Skeletal muscle satellite cell (primary cell): ENCODE measurements at regions not wholly inside any gene's neighbourhood (a gene's known extent, or its start where the extent isn't known, plus 50 kb on each side); places are given as distances from the start of the nearest gene placed in this dataset.

Experiments
- H3K27me3 ChIP-seq: 2 replicates; pipeline ENCODE4 v1.7.0; 2013; ENCODE audit warnings: low read length; ENCODE audit not compliant: control insufficient read depth, insufficient read depth
- H3K36me3 ChIP-seq: 2 replicates; pipeline ENCODE4 v1.7.0; 2013; ENCODE audit warnings: mild to moderate bottlenecking, control low read depth, low read length; ENCODE audit not compliant: insufficient read depth
- H3K4me1 ChIP-seq: 2 replicates; pipeline ENCODE4 v1.7.0; 2013; ENCODE audit warnings: low read length; ENCODE audit not compliant: control insufficient read depth, insufficient read depth
- H3K4me2 ChIP-seq: 2 replicates; pipeline ENCODE4 v1.7.0; 2013; ENCODE audit warnings: mild to moderate bottlenecking, low read length
- H3K4me3 ChIP-seq: 2 replicates; pipeline ENCODE4 v1.7.0; 2013; ENCODE audit warnings: low read length
- H3K9ac ChIP-seq: 2 replicates; pipeline ENCODE4 v1.7.0; 2013; ENCODE audit warnings: mild to moderate bottlenecking, low read depth, low read length, moderate library complexity
- H3K9me3 ChIP-seq: replicated peaks from 2 replicates; pipeline ENCODE4 v1.7.0; 2013; ENCODE audit warnings: mild to moderate bottlenecking, control low read depth, low read length

DNA sequence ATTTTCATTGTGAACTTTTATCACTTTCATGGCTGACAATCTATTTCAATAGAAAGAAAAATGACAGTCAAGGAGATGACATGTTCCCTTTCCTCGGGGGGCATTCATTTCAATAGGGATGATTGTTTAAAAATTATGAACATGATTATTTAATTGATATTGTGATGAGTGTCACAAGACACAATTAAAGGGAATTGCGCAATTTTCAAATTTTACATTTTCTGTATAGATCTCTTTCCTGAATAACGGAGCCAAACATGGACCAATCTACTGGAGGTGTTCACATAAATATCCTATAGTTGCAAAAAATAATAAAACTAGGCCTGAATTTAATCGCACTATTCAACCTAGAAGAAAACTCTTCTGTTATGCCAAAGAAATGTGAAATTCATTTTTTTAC is 1274.6 kb downstream of the SLITRK5 start:
- no peaks in the 10 kb centered on the region for H3K4me1 ChIP-seq
- H3K36me3 ChIP-seq, result no peaks in the 10 kb centered on the region
- no peaks in the 10 kb centered on the region for H3K9me3 ChIP-seq
- no peak overlapping the region for H3K4me3 ChIP-seq
- no peak overlapping the region for H3K9ac ChIP-seq
- H3K27me3 ChIP-seq, result no peaks in the 10 kb centered on the region
- H3K4me2 ChIP-seq, result no peak overlapping the region

DNA sequence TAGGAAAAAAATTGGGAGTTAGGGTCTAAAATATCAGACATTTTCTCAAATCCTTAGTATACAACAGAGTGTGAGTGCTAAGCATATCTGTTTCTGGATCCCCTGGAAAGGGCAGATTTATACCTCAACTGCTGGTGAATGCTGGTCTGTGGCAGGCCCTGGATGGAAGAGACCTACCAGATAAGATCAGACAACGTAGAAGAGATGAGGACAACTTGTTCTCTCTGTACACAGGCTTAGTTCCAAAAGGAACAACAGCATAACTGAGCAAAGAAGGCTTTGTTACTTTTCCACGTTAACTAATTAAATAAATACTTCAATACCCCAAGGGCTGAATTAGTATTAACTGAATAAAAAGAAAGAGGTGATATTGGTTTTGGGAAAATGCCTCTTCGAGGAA is 1277.3 kb downstream of the SLITRK5 start:
- Histone ChIP-seq H3K9ac (no peak overlapping the region), H3K4me3 (no peak overlapping the region), H3K9me3 (no peaks in the 10 kb centered on the region), H3K27me3 (no peaks in the 10 kb centered on the region), H3K4me1 (no peaks in the 10 kb centered on the region), H3K4me2 (no peak overlapping the region), H3K36me3 (no peaks in the 10 kb centered on the region)

DNA sequence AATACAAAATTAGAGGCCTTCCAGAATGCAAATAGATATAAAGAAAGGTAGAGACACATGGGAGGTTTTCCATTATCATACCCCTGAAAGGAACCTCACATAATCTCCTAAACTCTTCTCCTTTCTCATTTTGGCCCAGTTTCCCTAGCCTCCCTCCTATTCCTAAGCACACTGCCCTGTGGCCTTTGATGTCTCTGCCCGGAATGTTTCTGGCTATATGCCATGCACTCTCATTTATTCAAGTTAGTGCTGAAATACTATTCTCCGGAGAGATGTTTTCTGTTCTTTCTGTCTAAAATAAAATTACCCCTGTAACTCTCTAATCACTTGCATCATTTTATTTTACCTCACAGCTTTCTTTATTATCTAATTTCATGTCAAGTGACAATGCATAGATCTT is 1287.7 kb downstream of the SLITRK5 start:
- Histone ChIP-seq H3K4me2 (no peak overlapping the region), H3K9me3 (no peaks in the 10 kb centered on the region), H3K27me3 (no peaks in the 10 kb centered on the region), H3K36me3 (no peaks in the 10 kb centered on the region), H3K4me1 (no peaks in the 10 kb centered on the region), H3K4me3 (no peak overlapping the region), H3K9ac (no peak overlapping the region)

DNA sequence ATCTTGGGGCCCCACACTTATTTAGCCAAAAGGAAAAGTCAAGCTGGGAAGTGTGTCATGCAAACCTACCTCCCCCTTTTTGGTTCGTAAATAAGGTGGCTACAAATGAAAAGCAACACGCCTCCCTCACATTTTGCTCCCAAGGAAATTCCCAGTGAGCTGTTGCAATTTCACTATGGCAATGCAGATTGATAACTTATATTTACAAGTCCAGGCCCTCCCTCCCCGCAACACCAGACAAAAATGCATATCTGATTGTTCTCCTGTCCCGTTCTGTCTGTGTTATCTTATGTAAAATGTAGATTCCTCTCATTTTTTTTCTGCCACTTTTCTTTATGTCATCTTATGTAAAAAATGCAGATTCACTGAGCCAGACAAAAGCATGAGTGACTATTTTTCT is 1305.3 kb downstream of the SLITRK5 start:
- Histone ChIP-seq H3K36me3 (no peaks in the 10 kb centered on the region), H3K4me1 (no peaks in the 10 kb centered on the region), H3K27me3 (no peaks in the 10 kb centered on the region), H3K4me2 (no peak overlapping the region), H3K9ac (no peak overlapping the region), H3K9me3 (no peaks in the 10 kb centered on the region), H3K4me3 (no peak overlapping the region)

DNA sequence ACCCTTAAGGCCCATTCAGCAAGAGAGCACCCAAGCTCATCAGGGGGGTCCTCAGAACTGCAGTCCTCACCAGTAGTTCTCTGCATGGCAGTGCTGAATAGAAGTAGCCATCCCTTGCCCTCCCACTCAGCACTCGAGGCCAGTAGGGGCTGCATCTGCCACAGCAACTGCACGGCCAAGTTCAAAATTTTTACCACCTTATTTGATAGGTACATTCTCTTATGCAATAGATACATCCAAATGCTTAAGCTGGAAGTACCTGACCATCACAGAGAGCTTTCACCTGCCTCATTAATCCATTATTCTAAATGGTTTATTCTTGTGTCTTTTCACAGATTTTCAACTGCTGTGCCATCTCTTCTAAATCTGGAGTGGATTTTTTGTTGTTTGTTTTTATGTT is 1307.4 kb downstream of the SLITRK5 start:
- Histone ChIP-seq H3K4me2 (no peak overlapping the region), H3K36me3 (no peaks in the 10 kb centered on the region), H3K9ac (no peak overlapping the region), H3K27me3 (no peaks in the 10 kb centered on the region), H3K4me1 (no peaks in the 10 kb centered on the region), H3K9me3 (no peaks in the 10 kb centered on the region), H3K4me3 (no peak overlapping the region)

DNA sequence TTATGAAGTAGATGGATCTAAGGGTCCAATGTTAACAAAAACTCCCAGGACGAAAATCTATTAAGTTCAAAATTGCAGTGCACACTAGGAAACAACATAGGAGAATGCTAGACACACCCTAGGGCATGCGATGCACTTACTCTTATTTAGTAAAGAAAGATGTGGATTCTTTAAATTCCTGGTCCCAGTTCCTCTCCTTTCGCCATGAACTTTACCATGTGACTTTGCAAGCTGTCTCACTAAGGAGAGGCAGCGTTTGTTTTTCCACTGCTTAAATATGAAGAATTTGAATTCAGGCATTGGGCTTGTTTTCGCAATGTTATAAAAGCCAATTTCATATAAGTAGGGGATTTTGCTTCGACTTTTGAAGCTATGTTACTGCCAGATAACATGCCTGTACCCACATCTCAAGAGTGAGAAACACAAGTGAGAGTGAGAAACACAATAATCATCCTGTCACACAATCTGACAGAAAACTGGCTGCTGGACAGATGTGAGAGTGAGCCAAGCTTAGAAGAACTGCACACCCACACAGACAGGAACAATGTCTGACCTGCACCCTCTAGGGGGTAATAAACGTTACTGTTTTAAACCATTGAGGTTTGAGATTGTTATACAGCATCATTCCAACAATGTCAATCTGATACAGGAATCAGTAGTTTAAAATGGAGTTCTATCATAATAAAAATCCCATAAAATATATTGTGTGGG is 1308.4 kb downstream of the SLITRK5 start:
- H3K4me2 ChIP-seq, result no peak overlapping the region
- H3K4me3 ChIP-seq, result no peak overlapping the region
- no peak overlapping the region for H3K9ac ChIP-seq
- no peaks in the 10 kb centered on the region for H3K27me3 ChIP-seq
- H3K36me3 ChIP-seq, result no peaks in the 10 kb centered on the region
- H3K9me3 ChIP-seq, result no peaks in the 10 kb centered on the region
- H3K4me1 ChIP-seq, result no peaks in the 10 kb centered on the region

DNA sequence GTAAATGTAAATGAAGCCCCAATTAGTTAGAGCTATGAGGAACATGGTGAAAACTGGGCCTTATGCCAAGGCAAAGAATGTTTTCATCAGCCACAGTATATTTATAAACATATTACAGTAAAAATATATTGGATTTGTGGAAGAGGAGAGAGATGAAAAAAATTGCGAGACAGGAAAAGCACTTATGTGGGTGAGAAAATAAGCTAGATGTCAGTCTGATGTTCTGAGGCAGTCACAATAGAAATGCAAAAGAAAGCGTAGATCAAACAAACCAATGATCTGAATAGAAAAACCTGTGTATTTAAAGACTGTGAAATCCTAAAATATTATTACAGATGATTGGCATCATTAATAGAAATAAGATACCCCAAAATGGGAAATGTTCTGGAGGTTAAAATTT is 1332.5 kb downstream of the SLITRK5 start:
- H3K4me3 ChIP-seq, result no peak overlapping the region
- H3K9ac ChIP-seq, result no peak overlapping the region
- H3K27me3 ChIP-seq, result no peaks in the 10 kb centered on the region
- H3K4me2 ChIP-seq, result no peak overlapping the region
- H3K36me3 ChIP-seq, result no peaks in the 10 kb centered on the region
- no peaks in the 10 kb centered on the region for H3K9me3 ChIP-seq
- H3K4me1 ChIP-seq, result no peaks in the 10 kb centered on the region

DNA sequence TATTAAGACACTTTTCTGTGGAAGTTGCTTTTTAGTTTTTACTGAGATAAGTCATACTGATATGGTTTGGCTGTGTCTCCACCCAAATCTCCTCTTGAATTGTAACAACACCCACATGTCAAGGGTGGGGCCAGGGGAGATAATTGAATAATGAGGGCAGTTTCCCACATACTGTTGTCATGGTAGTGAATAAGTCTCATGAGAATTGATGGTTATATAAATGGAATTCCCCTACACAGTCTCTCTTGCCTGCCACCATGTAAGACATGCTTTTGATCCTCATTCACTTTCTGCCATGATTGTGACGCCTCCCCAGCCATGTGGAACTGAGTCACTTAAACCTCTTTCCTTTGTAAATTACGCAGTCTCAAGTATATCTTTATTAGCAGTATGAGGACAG is 1340.4 kb downstream of the SLITRK5 start:
- H3K36me3 ChIP-seq, result no peaks in the 10 kb centered on the region
- no peaks in the 10 kb centered on the region for H3K9me3 ChIP-seq
- no peak overlapping the region for H3K4me2 ChIP-seq
- no peak overlapping the region for H3K4me3 ChIP-seq
- H3K9ac ChIP-seq, result no peak overlapping the region
- no peaks in the 10 kb centered on the region for H3K27me3 ChIP-seq
- H3K4me1 ChIP-seq, result no peaks in the 10 kb centered on the region

DNA sequence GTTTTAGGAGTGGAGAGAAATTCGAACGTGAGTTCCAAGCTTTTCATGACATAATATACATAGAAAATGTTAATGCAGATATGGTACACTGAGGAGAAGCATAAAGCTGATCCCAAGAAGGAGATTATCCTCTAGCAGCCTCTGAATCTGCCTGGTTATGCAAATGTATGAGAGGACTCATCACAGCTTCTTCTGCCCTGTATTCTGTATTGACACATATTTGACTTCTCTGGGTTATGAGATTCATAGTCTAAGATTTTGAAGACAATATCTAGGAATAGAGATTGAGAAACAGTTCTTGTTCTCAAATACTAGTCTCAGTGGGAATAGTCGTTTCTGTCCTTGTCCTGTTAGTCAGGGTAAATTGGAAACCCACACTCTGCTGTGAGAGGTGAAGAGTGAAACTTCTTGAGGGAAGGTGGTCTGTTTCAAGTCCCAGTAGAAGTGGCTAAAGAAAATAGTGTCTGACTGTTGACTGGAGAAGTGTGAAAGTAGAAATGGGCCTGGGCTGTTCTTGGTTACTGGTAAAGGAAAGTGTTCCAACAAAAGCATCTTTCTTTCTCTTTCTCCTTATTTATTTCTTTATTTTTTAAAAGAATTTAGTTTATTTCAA is 1356.6 kb downstream of the SLITRK5 start:
- H3K9ac ChIP-seq, result no peak overlapping the region
- H3K36me3 ChIP-seq, result no peaks in the 10 kb centered on the region
- no peak overlapping the region for H3K4me2 ChIP-seq
- no peaks in the 10 kb centered on the region for H3K4me1 ChIP-seq
- no peaks in the 10 kb centered on the region for H3K9me3 ChIP-seq
- H3K4me3 ChIP-seq, result no peak overlapping the region
- H3K27me3 ChIP-seq, result no peaks in the 10 kb centered on the region

DNA sequence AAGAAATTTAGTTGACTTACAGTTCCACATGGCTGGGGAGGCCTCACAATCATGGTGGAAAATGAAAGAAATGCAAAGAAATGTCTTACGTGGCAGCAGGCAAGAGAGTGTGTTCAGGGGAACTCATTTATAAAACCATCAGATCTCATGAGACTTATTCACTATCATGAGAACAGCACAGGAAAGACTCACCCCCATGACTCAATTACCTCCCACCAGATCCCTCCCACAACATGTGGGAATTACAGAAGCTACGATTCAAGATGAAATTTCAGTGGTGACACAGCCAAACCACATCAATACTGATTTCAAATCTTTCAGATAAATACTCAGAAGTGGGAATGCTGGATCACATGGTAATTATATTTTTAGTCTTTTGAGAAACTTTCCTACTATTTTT is 1357.9 kb downstream of the SLITRK5 start:
- no peak overlapping the region for H3K4me3 ChIP-seq
- no peak overlapping the region for H3K9ac ChIP-seq
- H3K4me1 ChIP-seq, result no peaks in the 10 kb centered on the region
- H3K4me2 ChIP-seq, result no peak overlapping the region
- H3K9me3 ChIP-seq, result no peaks in the 10 kb centered on the region
- no peaks in the 10 kb centered on the region for H3K36me3 ChIP-seq
- H3K27me3 ChIP-seq, result no peaks in the 10 kb centered on the region

DNA sequence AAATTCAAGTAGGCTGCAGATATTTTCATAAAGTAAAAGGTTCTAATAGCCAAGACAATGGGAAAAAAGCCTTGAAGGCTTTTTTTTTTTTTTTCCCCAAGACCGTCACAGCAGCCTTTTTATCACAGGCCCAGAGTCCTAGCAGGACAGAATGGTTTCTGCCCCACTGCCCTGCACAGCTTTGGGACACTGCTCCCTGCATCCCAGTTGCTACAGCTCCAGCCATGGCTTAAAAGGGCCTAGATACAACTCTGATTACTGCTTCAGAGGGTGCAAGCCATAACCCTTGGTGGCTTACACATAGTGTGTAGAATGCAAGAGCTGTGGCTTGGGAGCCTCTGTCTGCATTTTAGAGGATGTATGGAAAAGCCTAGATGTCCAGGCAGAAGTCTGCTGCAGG is 1362.8 kb downstream of the SLITRK5 start:
- Histone ChIP-seq H3K4me2 (no peak overlapping the region), H3K9me3 (no peaks in the 10 kb centered on the region), H3K36me3 (no peaks in the 10 kb centered on the region), H3K27me3 (no peaks in the 10 kb centered on the region), H3K4me3 (no peak overlapping the region), H3K9ac (no peak overlapping the region), H3K4me1 (no peaks in the 10 kb centered on the region)

DNA sequence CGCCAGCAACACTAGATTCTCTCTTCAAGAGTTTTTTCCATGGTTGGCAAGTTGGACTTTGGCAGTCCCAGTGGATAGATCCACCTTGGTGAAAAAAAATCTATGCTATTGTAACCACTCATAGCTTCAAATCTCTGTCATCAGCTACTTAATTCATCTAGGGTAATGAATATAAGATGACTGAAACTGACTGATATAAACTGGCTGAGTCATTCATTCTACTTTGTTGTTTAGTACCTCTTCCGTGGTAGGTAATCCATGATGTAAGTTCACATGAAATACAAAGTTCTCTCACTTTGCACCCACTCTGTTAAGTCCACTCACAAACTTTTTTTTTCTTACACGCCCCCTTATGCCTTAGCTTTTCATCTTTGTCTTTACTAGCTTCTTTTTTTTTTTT is 1381.5 kb downstream of the SLITRK5 start:
- H3K9me3 ChIP-seq, result no peaks in the 10 kb centered on the region

More for the DNA sequence above, 1381.5 kb downstream of the SLITRK5 start:
- Histone ChIP-seq H3K4me2 (no peak overlapping the region), H3K4me3 (no peak overlapping the region), H3K4me1 (no peaks in the 10 kb centered on the region), H3K9ac (no peak overlapping the region), H3K27me3 (no peaks in the 10 kb centered on the region), H3K36me3 (no peaks in the 10 kb centered on the region)
